ENCODE measurements at regions not wholly inside any gene's neighbourhood (a gene's known extent, or its start where the extent isn't known, plus 50 kb on each side); places are given as distances from the start of the nearest gene placed in this dataset.

DNA sequence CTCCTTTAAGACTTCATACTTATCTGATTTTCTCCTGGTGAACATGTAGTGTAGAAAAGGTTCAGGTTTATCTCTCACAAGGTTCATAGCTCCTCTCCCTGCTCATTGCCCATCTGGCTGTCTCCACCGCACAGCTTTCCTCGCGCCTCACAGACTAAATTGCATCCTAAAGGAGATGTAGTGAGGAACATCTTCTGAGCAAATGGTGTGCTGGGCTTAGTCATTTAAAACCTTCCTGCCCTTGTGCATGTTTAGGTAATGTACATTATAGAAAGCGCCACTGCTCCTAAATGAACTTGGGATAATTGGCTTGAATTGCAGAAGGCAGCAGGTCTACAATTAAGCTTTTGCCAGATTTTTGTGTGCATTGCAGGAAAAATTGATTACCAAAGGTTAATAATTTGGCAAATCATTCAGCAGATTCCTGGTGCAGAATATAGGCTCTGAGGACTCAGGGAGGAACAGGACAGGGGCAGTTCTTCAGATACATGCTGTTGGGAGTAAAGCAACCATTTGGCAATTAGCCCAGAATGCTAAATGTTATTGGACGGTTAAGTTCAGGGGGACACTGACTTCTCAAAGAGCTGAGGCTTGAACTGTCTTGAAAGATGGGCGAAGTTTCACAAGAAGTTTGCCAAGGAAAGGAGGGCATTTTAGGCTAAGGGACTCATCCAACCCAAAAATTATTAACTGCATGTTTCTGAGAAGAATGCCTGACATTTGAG lies 108.4 kb upstream of the CLDN10 start:
- no peak overlapping the region for H3K4me3 ChIP-seq (replicated peaks; ENCODE audit: low read depth, low read length)
- no peak for DNase-seq (ENCODE audit: extremely low read depth, low read depth)
- TF ChIP-seq, protein P1, sequence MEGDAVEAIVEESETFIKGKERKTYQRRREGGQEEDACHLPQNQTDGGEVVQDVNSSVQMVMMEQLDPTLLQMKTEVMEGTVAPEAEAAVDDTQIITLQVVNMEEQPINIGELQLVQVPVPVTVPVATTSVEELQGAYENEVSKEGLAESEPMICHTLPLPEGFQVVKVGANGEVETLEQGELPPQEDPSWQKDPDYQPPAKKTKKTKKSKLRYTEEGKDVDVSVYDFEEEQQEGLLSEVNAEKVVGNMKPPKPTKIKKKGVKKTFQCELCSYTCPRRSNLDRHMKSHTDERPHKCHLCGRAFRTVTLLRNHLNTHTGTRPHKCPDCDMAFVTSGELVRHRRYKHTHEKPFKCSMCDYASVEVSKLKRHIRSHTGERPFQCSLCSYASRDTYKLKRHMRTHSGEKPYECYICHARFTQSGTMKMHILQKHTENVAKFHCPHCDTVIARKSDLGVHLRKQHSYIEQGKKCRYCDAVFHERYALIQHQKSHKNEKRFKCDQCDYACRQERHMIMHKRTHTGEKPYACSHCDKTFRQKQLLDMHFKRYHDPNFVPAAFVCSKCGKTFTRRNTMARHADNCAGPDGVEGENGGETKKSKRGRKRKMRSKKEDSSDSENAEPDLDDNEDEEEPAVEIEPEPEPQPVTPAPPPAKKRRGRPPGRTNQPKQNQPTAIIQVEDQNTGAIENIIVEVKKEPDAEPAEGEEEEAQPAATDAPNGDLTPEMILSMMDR (IDR thresholded peaks at IDR 0.05; ENCODE audit: low read depth, low read length, missing control alignments): no peak

DNA sequence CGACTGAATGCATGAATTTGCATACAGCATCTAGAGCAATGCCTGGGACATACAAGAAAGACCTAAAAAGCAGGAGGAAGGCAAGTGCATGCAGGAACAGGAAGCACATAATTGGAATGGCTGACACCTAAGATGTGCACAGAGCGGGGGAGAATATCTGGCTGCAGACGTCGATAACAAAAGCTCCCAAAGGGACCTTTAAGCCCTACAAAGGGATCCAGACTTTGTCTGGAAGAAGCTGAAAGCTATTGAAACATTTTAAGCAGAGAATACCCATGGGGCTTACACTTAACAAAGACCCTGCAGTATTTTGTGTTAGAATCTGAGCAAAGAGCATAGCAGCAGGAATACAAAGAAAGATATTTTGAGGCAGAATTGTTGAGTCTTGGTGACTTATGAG lies 107.4 kb upstream of the CLDN10 start:
- no peak overlapping the region for H3K4me3 ChIP-seq (replicated peaks; ENCODE audit: low read depth, low read length)
- DNase-seq (ENCODE audit: extremely low read depth, low read depth): no peak
- TF ChIP-seq, protein P1 (IDR thresholded peaks at IDR 0.05; ENCODE audit: low read depth, low read length, missing control alignments): no peak

DNA sequence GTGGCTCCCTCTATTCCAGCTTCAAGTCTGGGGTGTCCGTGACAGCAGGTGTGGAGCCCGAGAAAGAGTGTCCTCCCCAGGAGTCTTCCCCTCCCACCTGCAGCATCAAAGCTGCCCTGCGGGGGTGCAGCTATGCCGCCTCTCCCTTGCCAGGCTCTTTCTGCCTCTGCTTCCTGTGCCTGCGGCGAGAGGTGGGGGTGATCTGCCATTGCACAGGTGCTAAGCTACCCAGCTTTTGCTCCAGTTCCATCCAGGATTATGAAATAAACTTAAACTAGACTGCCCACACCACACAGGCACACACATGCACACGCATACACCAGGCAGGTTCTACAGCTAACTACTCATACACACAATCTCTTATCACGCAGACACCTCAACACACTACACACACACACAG lies 104.7 kb upstream of the CLDN10 start:
- H3K4me3 ChIP-seq (replicated peaks; ENCODE audit: low read depth, low read length): no peak overlapping the region
- DNase-seq (ENCODE audit: extremely low read depth, low read depth): no peak
- TF ChIP-seq, protein P1 (IDR thresholded peaks at IDR 0.05; ENCODE audit: low read depth, low read length, missing control alignments): no peak

DNA sequence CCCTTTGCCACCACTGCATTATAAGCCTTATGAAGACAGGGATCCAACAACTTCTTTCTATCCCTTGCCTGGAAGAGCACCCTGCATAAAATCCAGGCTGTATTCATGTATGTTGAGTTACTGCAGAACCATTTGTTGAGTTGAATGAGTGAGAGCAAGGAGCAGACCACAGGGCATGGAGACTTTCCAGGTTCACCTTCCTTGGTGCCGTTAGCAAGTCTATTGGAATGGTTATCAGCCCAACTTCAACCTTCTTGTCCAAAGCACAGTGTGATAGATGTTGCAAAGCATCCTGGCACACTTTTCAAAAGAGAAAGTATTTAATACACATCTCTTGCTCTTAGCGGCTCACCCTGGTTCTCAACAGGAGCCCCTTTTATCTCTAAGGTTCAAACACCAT lies 100.9 kb upstream of the CLDN10 start:
- TF ChIP-seq, protein P1 (IDR thresholded peaks at IDR 0.05; ENCODE audit: low read depth, low read length, missing control alignments): no peak
- H3K4me3 ChIP-seq (replicated peaks; ENCODE audit: low read depth, low read length): no peak overlapping the region
- DNase-seq (ENCODE audit: extremely low read depth, low read depth): no peak

DNA sequence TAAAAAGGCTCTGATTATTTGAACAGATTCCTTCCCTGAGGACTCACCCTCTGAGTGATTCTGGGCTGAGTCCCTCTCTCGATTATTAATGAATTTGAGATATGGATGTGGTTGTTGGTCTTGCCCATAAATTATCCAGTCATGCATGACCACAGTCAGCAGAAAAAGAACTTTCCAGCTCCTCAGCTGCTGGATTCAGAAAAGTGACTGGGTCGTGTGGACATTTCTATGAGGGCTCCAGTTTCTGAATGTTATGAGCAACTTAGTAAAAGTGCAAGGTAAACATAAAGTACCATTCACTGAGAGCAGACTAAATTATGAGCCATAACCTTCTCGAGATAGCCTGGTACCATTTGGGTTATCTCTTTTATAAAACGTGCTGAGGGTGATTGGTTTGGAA lies 100.1 kb upstream of the CLDN10 start:
- DNase-seq (ENCODE audit: extremely low read depth, low read depth): no peak
- TF ChIP-seq, protein P1 (IDR thresholded peaks at IDR 0.05; ENCODE audit: low read depth, low read length, missing control alignments): no peak
- H3K4me3 ChIP-seq (replicated peaks; ENCODE audit: low read depth, low read length): no peak overlapping the region

DNA sequence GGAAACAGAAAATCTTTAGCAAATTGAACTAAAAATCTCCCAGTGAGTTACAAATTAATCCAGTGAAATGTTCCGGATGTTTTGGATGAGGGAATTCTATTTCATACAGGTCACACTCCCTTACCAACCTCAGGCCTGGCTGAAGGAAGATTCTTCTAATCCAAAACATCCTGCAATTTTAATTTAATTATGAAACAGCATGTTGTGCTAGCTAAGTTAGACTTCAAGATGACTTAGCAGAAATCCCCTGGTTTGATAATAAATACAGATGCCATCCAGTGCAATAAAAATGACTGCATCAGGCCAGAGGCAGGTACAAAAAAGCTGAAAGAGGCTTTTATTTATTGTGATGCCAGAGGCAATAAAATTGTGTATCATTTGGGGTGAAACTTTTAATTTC lies 96.7 kb upstream of the CLDN10 start:
- H3K4me3 ChIP-seq (replicated peaks; ENCODE audit: low read depth, low read length): no peak overlapping the region
- no peak for DNase-seq (ENCODE audit: extremely low read depth, low read depth)
- TF ChIP-seq, protein P1 (IDR thresholded peaks at IDR 0.05; ENCODE audit: low read depth, low read length, missing control alignments): no peak

DNA sequence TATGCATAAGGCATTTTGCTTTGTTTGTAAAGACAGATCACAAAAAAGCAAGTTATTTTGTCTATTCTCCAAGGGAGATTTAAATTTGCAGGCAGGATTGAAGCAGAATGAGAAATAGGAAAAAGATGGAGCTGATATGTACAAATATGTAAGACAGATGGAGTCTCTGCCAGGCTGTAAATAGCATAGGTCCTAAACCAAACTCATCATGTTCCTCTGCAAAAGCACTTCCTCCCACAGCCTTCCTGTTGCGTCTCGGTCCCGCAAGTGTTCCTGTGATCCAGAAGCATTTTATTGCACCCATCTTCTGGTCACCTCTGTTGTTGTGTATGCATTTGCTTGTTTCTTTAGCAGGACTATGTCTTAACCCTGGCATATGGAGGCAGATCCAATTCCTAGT lies 95.7 kb upstream of the CLDN10 start:
- TF ChIP-seq, protein P1 (IDR thresholded peaks at IDR 0.05; ENCODE audit: low read depth, low read length, missing control alignments): no peak
- no peak for DNase-seq (ENCODE audit: extremely low read depth, low read depth)
- H3K4me3 ChIP-seq (replicated peaks; ENCODE audit: low read depth, low read length): no peak overlapping the region

All from HFF-Myc (cell line).